ENCODE measurements at regions not wholly inside any gene's neighbourhood (a gene's known extent, or its start where the extent isn't known, plus 50 kb on each side); places are given as distances from the start of the nearest gene placed in this dataset.

DNA sequence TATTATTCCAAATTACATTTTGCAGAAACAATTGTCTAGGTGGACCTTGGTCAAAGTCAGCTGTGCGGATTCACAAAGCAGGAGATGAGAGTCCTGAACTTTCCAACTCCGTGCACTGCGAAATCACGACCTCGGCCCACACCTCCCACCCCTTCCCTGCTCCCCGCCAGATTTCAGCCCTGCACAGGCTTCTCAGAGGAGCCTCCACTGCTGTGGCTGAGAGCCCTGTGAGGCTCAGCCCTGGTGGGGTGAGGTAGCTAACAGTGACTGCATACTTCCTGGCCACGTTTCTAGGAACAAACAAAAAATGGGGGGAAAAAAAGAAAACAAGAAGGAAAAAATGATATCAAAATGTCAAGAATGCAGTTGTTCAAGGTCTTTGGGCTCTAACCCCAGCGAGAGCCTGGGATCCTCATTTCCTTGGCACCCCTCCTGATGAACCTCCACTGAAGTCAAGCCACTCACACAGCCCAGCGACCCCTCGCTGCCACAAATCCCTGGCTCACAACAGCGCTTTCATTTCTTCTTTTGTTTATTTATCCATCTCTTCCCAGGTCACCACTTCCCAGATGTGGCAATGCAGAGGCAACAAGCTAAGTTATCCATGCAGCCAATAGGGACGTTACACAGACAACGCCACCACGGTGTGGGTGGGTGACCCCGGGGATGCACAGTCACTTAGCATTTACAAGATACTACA, 729.7 kb upstream of the ID2 start:
- FAIRE-seq (no peak), DNase-seq (no peak), ATAC-seq (no peak)
- Histone ChIP-seq H3K4me1 (no peaks in the 10 kb centered on the region), H3K9me3 (no peaks in the 10 kb centered on the region), H3K27me3 (no peaks in the 10 kb centered on the region), H3K4me3 (no peak overlapping the region), H3K36me3 (no peaks in the 10 kb centered on the region), H3K27ac (no peak overlapping the region)
- TF ChIP-seq, protein P1, sequence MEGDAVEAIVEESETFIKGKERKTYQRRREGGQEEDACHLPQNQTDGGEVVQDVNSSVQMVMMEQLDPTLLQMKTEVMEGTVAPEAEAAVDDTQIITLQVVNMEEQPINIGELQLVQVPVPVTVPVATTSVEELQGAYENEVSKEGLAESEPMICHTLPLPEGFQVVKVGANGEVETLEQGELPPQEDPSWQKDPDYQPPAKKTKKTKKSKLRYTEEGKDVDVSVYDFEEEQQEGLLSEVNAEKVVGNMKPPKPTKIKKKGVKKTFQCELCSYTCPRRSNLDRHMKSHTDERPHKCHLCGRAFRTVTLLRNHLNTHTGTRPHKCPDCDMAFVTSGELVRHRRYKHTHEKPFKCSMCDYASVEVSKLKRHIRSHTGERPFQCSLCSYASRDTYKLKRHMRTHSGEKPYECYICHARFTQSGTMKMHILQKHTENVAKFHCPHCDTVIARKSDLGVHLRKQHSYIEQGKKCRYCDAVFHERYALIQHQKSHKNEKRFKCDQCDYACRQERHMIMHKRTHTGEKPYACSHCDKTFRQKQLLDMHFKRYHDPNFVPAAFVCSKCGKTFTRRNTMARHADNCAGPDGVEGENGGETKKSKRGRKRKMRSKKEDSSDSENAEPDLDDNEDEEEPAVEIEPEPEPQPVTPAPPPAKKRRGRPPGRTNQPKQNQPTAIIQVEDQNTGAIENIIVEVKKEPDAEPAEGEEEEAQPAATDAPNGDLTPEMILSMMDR (IDR thresholded peaks at IDR 0.05) = no peak
- intact Hi-C loops (cut with DNase I) = no loop called here
- 71 to 74% methylated on average over 15 of the region's 15 CpGs for WGBS, 2 donors

DNA sequence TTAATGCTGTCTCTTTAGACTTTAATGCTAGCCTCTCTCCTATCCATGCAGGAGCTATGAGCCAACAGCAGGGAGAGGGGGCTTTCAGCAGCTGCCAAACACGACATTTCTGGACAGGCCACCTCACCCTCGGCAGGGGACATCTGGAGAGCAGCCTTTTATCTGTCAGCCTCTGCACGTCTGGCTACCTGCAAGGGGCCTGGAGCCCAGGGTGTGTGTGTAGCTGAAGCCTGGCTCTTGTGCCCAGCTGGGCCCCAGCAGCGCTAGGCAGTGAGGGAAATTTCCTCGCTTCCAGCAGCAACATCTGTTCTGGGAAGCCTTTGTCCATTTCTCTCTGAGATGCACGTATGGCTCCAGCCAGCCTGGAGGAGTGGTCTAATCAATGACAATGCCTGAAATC, 728.7 kb upstream of the ID2 start:
- 82 to 87% methylated on average over 6 of the region's 6 CpGs for WGBS, 2 donors

DNA sequence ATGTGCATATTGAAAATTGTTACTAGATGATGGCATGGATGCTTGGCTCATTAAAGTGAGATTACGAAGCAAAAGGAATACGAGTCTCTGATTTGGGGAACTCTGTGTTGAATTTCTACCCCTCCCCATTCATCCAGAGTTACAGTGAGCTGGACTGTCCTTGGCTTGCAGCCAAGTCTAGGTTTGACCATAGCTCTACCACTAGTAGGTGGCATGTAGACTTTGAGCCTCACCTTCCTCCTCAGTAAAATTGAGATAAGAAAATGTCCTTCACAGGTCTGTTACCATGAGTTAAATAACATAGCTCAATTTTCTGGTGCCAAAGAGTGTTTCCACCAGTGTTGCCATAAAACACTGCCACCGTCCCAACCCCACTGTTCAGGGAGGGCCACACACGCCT, 727.6 kb upstream of the ID2 start:
- TF ChIP-seq, protein P1 (IDR thresholded peaks at IDR 0.05) = no peak
- 66 to 73% methylated on average over 4 of the region's 4 CpGs for WGBS, 2 donors
- Histone ChIP-seq H3K4me3 (no peak overlapping the region), H3K36me3 (no peaks in the 10 kb centered on the region), H3K4me1 (no peaks in the 10 kb centered on the region), H3K27me3 (no peaks in the 10 kb centered on the region), H3K27ac (no peak overlapping the region), H3K9me3 (no peaks in the 10 kb centered on the region)
- ATAC-seq (no peak), FAIRE-seq (no peak), DNase-seq (no peak)
- intact Hi-C loops (cut with DNase I) = no loop called here

More for the DNA sequence above, 728.7 kb upstream of the ID2 start:
- H3K4me1 ChIP-seq = no peaks in the 10 kb centered on the region
- TF ChIP-seq, protein P1 (IDR thresholded peaks at IDR 0.05) = no peak
- no peak overlapping the region for H3K4me3 ChIP-seq
- ATAC-seq (no peak), FAIRE-seq (no peak), DNase-seq (no peak)
- H3K27ac ChIP-seq = no peak overlapping the region
- H3K36me3 ChIP-seq = no peaks in the 10 kb centered on the region
- intact Hi-C loops (cut with DNase I) = no loop called here
- H3K27me3 ChIP-seq = no peaks in the 10 kb centered on the region
- no peaks in the 10 kb centered on the region for H3K9me3 ChIP-seq

DNA sequence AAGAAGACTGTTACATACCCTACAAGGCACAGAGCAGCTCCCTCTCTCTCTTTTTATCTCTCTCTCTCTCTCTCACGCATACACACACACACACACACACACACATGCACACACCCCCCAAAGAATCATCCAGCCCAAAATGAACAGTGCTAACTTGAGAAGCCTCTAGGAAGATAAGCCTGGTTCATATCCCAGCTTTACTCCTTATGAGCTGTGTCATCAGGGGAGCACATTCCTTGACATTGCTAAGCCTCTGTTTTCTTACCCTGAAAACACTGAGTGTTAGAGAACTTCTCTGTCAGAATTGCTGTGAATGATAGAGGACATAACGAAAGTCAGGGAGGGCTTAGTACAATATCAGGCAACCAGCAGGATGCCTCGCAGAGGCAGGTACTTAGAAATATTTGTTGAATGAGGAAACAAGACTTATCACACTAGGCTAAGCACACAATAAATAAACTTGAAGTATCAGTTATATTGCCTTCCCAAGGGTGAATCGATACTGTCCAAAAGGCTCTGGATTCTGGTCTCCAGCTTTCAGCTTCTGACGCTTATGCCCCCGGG, 725.6 kb upstream of the ID2 start:
- Histone ChIP-seq H3K27me3 (no peaks in the 10 kb centered on the region), H3K9me3 (no peaks in the 10 kb centered on the region), H3K4me1 (no peaks in the 10 kb centered on the region), H3K27ac (no peak overlapping the region), H3K4me3 (no peak overlapping the region), H3K36me3 (no peaks in the 10 kb centered on the region)
- TF ChIP-seq, protein P1 (IDR thresholded peaks at IDR 0.05) = no peak
- intact Hi-C loops (cut with DNase I) = no loop called here
- DNase-seq (no peak), ATAC-seq (peak in 1 of 4 donors; percentile 34), FAIRE-seq (no peak)
- 57 to 61% methylated on average over 6 of the region's 6 CpGs for WGBS, 2 donors

DNA sequence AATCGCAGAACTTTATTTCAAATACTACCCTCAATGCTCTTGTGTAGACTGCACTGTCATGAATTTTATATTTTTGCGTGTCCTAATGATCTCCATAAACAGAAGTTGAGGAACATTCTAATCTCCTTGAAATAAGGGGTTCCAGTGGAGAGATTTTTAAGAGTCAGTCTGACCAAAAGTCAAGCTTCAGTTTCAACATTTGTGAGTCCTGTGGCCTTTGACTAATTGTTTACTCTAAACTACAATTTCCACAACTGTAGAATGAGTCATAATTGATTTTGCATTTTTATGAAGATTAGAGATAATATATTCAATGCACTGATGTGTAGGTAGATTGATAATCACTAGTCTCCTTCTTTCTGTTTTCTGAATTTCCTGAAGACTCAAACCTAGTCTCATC, 720.3 kb upstream of the ID2 start:
- 49 to 70% methylated on average over 2 of the region's 2 CpGs for WGBS, 2 donors
- intact Hi-C loops (cut with DNase I) = no loop called here
- TF ChIP-seq, protein P1 (IDR thresholded peaks at IDR 0.05) = no peak
- FAIRE-seq (no peak), ATAC-seq (no peak), DNase-seq (no peak)
- no peaks in the 10 kb centered on the region for H3K9me3 ChIP-seq
- no peak overlapping the region for H3K4me3 ChIP-seq
- H3K27me3 ChIP-seq = no peaks in the 10 kb centered on the region
- H3K27ac ChIP-seq = no peak overlapping the region
- no peaks in the 10 kb centered on the region for H3K4me1 ChIP-seq
- H3K36me3 ChIP-seq = no peaks in the 10 kb centered on the region
